Vagina (tissue), 2 donors: ENCODE measurements at regions not wholly inside any gene's neighbourhood (a gene's known extent, or its start where the extent isn't known, plus 50 kb on each side); places are given as distances from the start of the nearest gene placed in this dataset.

Source experiments
- CTCF ChIP-seq, 3 experiments: fragments of 450-650 bp in 2 of 3; fragments of 200-600 bp in 1 of 3; sonication (generic) in 1 of 3; IDR thresholded peaks; one replicate each; pipeline ENCODE4 v1.5.1; 2017 to 2019; ENCODE audit warnings: antibody characterized with exemption in 3 of 3, mild to moderate bottlenecking in 2 of 3, moderate library complexity in 2 of 3
- POLR2A ChIP-seq, 2 donors: fragments of 450-650 bp; IDR thresholded peaks; one replicate each; pipeline ENCODE4 v1.6.1; 2017; ENCODE audit warnings: antibody characterized with exemption in 2 of 2, mild to moderate bottlenecking in 2 of 2, moderate library complexity in 2 of 2

GRCh38 chr1:170369000-170369399, 163.0 kb upstream of the GORAB start:
- no peak for TF ChIP-seq POLR2A (IDR thresholded peaks at IDR 0.05)
- no peak for TF ChIP-seq CTCF (IDR thresholded peaks at IDR 0.05)
